Glomerular visceral epithelial cell (primary cell): ENCODE measurements at regions not wholly inside any gene's neighbourhood (a gene's known extent, or its start where the extent isn't known, plus 50 kb on each side); places are given as distances from the start of the nearest gene placed in this dataset.
A peak's percentile ranks its signal among the peaks of the same experiment; 100 is the strongest.
"Not testable (repeated sequence)": the region's sequence is repeated elsewhere in the genome, so short reads cannot be mapped to it uniquely, and the experiment has no call there.

Experiments
- DNase-seq: peaks from one replicate; pipeline ENCODE4 v3.0.0-alpha.2; 2016; ENCODE audit errors: extremely low spot score

GRCh38 chr5:106367281-106367680 is 1303.5 kb downstream of the EFNA5 start:
- DNase-seq = no peak

GRCh38 chr5:106363578-106363977 is 1307.2 kb downstream of the EFNA5 start:
- DNase-seq = no peak

- no peak for DNase-seq
These were observed 1308.8 kb downstream of the EFNA5 start for GRCh38 chr5:106361905-106362304.

GRCh38 chr5:106331415-106331814 is 1339.3 kb downstream of the EFNA5 start:
- no peak for DNase-seq

GRCh38 chr5:106324356-106324755 is 1346.4 kb downstream of the EFNA5 start:
- no peak for DNase-seq

GRCh38 chr5:106321242-106321641 is 1349.5 kb downstream of the EFNA5 start:
- no peak for DNase-seq

GRCh38 chr5:106314221-106314824 is 1356.4 kb downstream of the EFNA5 start:
- no peak for DNase-seq

GRCh38 chr5:106312360-106312759 is 1358.4 kb downstream of the EFNA5 start:
- peak; percentile 14 for DNase-seq

- DNase-seq = no peak
These were observed 1359.4 kb downstream of the EFNA5 start for GRCh38 chr5:106311230-106311915.

- DNase-seq = no peak
These were observed 1363.5 kb downstream of the EFNA5 start for GRCh38 chr5:106307265-106307664.

- DNase-seq = no peak
These were observed 1364.3 kb downstream of the EFNA5 start for GRCh38 chr5:106306313-106307028.

- no peak for DNase-seq
These were observed 1366.8 kb downstream of the EFNA5 start for GRCh38 chr5:106303911-106304310.

- peak; percentile 5 for DNase-seq
These were observed 1378.1 kb downstream of the EFNA5 start for GRCh38 chr5:106292654-106293053.

GRCh38 chr5:106290841-106291240 is 1379.9 kb downstream of the EFNA5 start:
- DNase-seq = no peak

- no peak for DNase-seq
These were observed 1381.8 kb downstream of the EFNA5 start for GRCh38 chr5:106288979-106289378.

GRCh38 chr5:106277540-106278096 is 1393.1 kb downstream of the EFNA5 start:
- no peak for DNase-seq

GRCh38 chr5:106269252-106269843 is 1401.4 kb downstream of the EFNA5 start:
- DNase-seq = peak; percentile 21

- DNase-seq = no peak
These were observed 1403.5 kb downstream of the EFNA5 start for GRCh38 chr5:106267256-106267655.

- DNase-seq = no peak
These were observed 1408.3 kb downstream of the EFNA5 start for GRCh38 chr5:106262395-106262794.

GRCh38 chr5:106259431-106260090 is 1411.2 kb downstream of the EFNA5 start:
- DNase-seq = not testable (repeated sequence)

- DNase-seq = peak; percentile 51
These were observed 1412.1 kb downstream of the EFNA5 start for GRCh38 chr5:106258591-106259125.
